Choroid plexus epithelial cell (primary cell): ENCODE measurements at regions not wholly inside any gene's neighbourhood (a gene's known extent, or its start where the extent isn't known, plus 50 kb on each side); places are given as distances from the start of the nearest gene placed in this dataset.

Experiments used
- DNase-seq: peaks from one replicate; pipeline ENCODE4 v3.0.0-alpha.2; 2010; ENCODE audit warnings: low read depth
- H3K4me3 ChIP-seq: 2 replicates; pipeline ENCODE4 v1.5.1; 2011; ENCODE audit warnings: low read depth, mild to moderate bottlenecking, control low read depth, low read length, moderate library complexity
- CTCF ChIP-seq: conservative IDR thresholded peaks from 2 replicates; pipeline ENCODE4 v1.5.1; 2011; ENCODE audit warnings: low read depth, mild to moderate bottlenecking, control low read depth, inconsistent platforms, low read length, moderate library complexity

- no peak for DNase-seq
- H3K4me3 ChIP-seq: no peak overlapping the region
- TF ChIP-seq CTCF: no peak
Measured at GRCh38 chr21:23524685-23525084, 2082.6 kb downstream of the MRPL39 start.

GRCh38 chr21:23522751-23523150 lies 2084.5 kb downstream of the MRPL39 start:
- TF ChIP-seq CTCF: no peak
- no peak for DNase-seq
- H3K4me3 ChIP-seq: no peak overlapping the region

- no peak overlapping the region for H3K4me3 ChIP-seq
- no peak for DNase-seq
- no peak for TF ChIP-seq CTCF
Measured at GRCh38 chr21:23507501-23507900, 2099.8 kb downstream of the MRPL39 start.

- no peak for DNase-seq
- H3K4me3 ChIP-seq: no peak overlapping the region
- TF ChIP-seq CTCF: no peak
Measured at GRCh38 chr21:23496729-23497128, 2110.6 kb downstream of the MRPL39 start.

GRCh38 chr21:23488245-23488644 lies 2119.0 kb downstream of the MRPL39 start:
- no peak for TF ChIP-seq CTCF

GRCh38 chr21:23480591-23481270 lies 2126.6 kb downstream of the MRPL39 start:
- DNase-seq: no peak
- no peak for TF ChIP-seq CTCF
- H3K4me3 ChIP-seq: no peak overlapping the region

More at GRCh38 chr21:23488245-23488644, 2119.0 kb downstream of the MRPL39 start:
- no peak overlapping the region for H3K4me3 ChIP-seq
- DNase-seq: no peak

GRCh38 chr21:23478381-23478780 lies 2128.9 kb downstream of the MRPL39 start:
- no peak for TF ChIP-seq CTCF
- DNase-seq: no peak
- no peak overlapping the region for H3K4me3 ChIP-seq
